Small intestine (tissue), 7 donors: ENCODE measurements at regions not wholly inside any gene's neighbourhood (a gene's known extent, or its start where the extent isn't known, plus 50 kb on each side); places are given as distances from the start of the nearest gene placed in this dataset.

Experiments
- DNase-seq, 2 donors: peaks; one replicate each; pipeline versions ENCODE4 v3.0.0 to v3.0.0-alpha.2; 2013
- FAIRE-seq: peaks from 2 replicates; lab custom pipeline; 2012; peaks lifted over from hg19 to GRCh38; lab: Jason Lieb, UNC
- H3K27ac ChIP-seq, 3 donors: one replicate each; pipeline ENCODE4 v1.5.1; 2013; ENCODE audit warnings: low read length in 2 of 3, mild to moderate bottlenecking in 2 of 3, control low read depth in 1 of 3, inconsistent platforms in 1 of 3, low read depth in 1 of 3, moderate library complexity in 1 of 3
- H3K27me3 ChIP-seq, 3 donors: one replicate each; pipeline ENCODE4 v1.6.1; 2013; ENCODE audit warnings: low read length in 3 of 3, inconsistent platforms in 1 of 3; ENCODE audit not compliant: control insufficient read depth in 3 of 3, insufficient read depth in 3 of 3
- H3K36me3 ChIP-seq, 3 donors: one replicate each; pipeline ENCODE4 v1.6.1; 2013; ENCODE audit warnings: low read length in 3 of 3, inconsistent platforms in 1 of 3, low read depth in 1 of 3, mild to moderate bottlenecking in 1 of 3, moderate library complexity in 1 of 3; ENCODE audit not compliant: control insufficient read depth in 3 of 3, insufficient read depth in 2 of 3
- H3K4me1 ChIP-seq, 3 donors: one replicate each; pipeline ENCODE4 v1.6.1; 2013; ENCODE audit warnings: low read length in 2 of 3, inconsistent platforms in 1 of 3, low read depth in 1 of 3, mild to moderate bottlenecking in 1 of 3, moderate library complexity in 1 of 3; ENCODE audit not compliant: control insufficient read depth in 3 of 3, insufficient read depth in 2 of 3
- H3K4me3 ChIP-seq, 3 donors: one replicate each; pipeline ENCODE4 v1.5.1; 2013; ENCODE audit warnings: low read length in 3 of 3, control low read depth in 1 of 3, inconsistent platforms in 1 of 3, low read depth in 1 of 3, mild to moderate bottlenecking in 1 of 3, moderate library complexity in 1 of 3
- H3K9me3 ChIP-seq, 2 donors: one replicate each; pipeline ENCODE4 v1.6.1; 2013; ENCODE audit warnings: low read depth in 1 of 2, low read length in 1 of 2; ENCODE audit not compliant: control insufficient read depth in 2 of 2, insufficient read depth in 1 of 2
- WGBS, 3 donors: extraction: QIAGEN DNeasy Blood & Tissue Kit; methylation state at CpG; one replicate each; pipeline ENCODE4 v1.1.7; 2013; 5-methylcytosine and 5-hydroxymethylcytosine counted together
- donor health status: healthy with polysubstance abuse.
- donor health status: control.
- donor health status: control.
- donor health status: Bipolar disorder and iron deficiency.
- donor health status: healthy.

GRCh38 chr4:187270154-187270553, 546.5 kb upstream of the FAT1 start:
- WGBS, 3 donors, result 38 to 45% (median 39%) methylated on average over 3 of the region's 3 CpGs

GRCh38 chr4:187271848-187272247, 548.2 kb upstream of the FAT1 start:
- FAIRE-seq (no peak), DNase-seq (no peak)
- Histone ChIP-seq H3K9me3 (no peaks in the 10 kb centered on the region), H3K27ac (no peak overlapping the region), H3K4me1 (no peaks in the 10 kb centered on the region), H3K4me3 (no peak overlapping the region), H3K36me3 (no peaks in the 10 kb centered on the region), H3K27me3 (peaks cover 0 to 2% (median 0%) of the 10 kb centered on the region in 3 donors)
- 84 to 94% (median 86%) methylated on average over 2 of the region's 2 CpGs for WGBS, 3 donors

More at GRCh38 chr4:187270154-187270553, 546.5 kb upstream of the FAT1 start:
- H3K4me3 ChIP-seq, result no peak overlapping the region
- H3K27me3 ChIP-seq, result peaks cover 0 to 2% (median 0%) of the 10 kb centered on the region in 3 donors
- no peaks in the 10 kb centered on the region for H3K36me3 ChIP-seq
- FAIRE-seq (no peak), DNase-seq (no peak)
- no peaks in the 10 kb centered on the region for H3K9me3 ChIP-seq
- H3K4me1 ChIP-seq, result no peaks in the 10 kb centered on the region
- no peak overlapping the region for H3K27ac ChIP-seq

GRCh38 chr4:187274153-187274552, 550.5 kb upstream of the FAT1 start:
- Histone ChIP-seq H3K36me3 (no peaks in the 10 kb centered on the region), H3K4me1 (no peaks in the 10 kb centered on the region), H3K27ac (no peak overlapping the region), H3K27me3 (no peaks in the 10 kb centered on the region), H3K9me3 (no peaks in the 10 kb centered on the region), H3K4me3 (no peak overlapping the region)
- no peak for FAIRE-seq
- DNase-seq, result no peak
- WGBS, 3 donors, result 60 to 73% (median 69%) methylated on average over 2 of the region's 2 CpGs

- WGBS, 3 donors, result 46 to 57% (median 49%) methylated on average over 7 of the region's 7 CpGs
- H3K27me3 ChIP-seq, result no peaks in the 10 kb centered on the region
Observed at GRCh38 chr4:187276736-187277408, 553.2 kb upstream of the FAT1 start.

GRCh38 chr4:187283201-187283955, 559.7 kb upstream of the FAT1 start:
- no peak overlapping the region for H3K4me3 ChIP-seq
- no peak overlapping the region for H3K27ac ChIP-seq
- WGBS, 3 donors, result 40 to 46% (median 46%) methylated on average over 10 of the region's 10 CpGs
- no peak for DNase-seq
- H3K27me3 ChIP-seq, result no peaks in the 10 kb centered on the region
- H3K36me3 ChIP-seq, result no peaks in the 10 kb centered on the region
- no peaks in the 10 kb centered on the region for H3K9me3 ChIP-seq
- H3K4me1 ChIP-seq, result no peaks in the 10 kb centered on the region
- FAIRE-seq, result no peak

More at GRCh38 chr4:187276736-187277408, 553.2 kb upstream of the FAT1 start:
- FAIRE-seq, result no peak
- Histone ChIP-seq H3K27ac (no peak overlapping the region), H3K9me3 (no peaks in the 10 kb centered on the region), H3K36me3 (no peaks in the 10 kb centered on the region), H3K4me3 (no peak overlapping the region), H3K4me1 (no peaks in the 10 kb centered on the region)
- peak in 1 of 2 donors; percentile 20 for DNase-seq

DNA sequence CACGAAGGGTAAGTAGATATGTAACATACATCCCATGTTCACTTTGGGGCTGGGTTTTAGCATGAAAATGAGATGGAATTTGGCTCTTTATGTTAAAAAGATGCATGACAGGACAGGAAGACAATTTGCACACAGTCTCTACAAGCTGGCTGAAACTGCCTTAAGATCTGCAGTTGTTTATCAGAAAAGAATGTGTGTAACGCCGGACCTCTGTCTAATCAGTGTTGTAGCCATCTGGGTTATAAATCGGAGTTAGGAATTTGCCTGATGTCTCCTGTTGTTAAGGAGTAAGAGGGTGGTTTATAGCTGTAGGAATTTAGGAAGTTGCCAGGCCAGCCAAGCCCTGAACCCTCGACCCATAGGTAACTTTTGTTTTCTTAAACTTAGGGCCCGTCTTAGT, 562.9 kb upstream of the FAT1 start:
- Histone ChIP-seq H3K27ac (no peak overlapping the region), H3K9me3 (no peaks in the 10 kb centered on the region), H3K36me3 (no peaks in the 10 kb centered on the region), H3K27me3 (no peaks in the 10 kb centered on the region), H3K4me1 (no peaks in the 10 kb centered on the region), H3K4me3 (no peak overlapping the region)
- WGBS, 3 donors, result 39 to 51% (median 50%) methylated on average over 6 of the region's 6 CpGs
- no peak for DNase-seq
- FAIRE-seq, result no peak

GRCh38 chr4:187289371-187289770, 565.7 kb upstream of the FAT1 start:
- FAIRE-seq, result no peak
- Histone ChIP-seq H3K27me3 (no peaks in the 10 kb centered on the region), H3K4me1 (no peaks in the 10 kb centered on the region), H3K4me3 (no peak overlapping the region), H3K27ac (no peak overlapping the region), H3K36me3 (no peaks in the 10 kb centered on the region), H3K9me3 (no peaks in the 10 kb centered on the region)
- DNase-seq, result no peak
- WGBS, 3 donors, result 35 to 44% (median 36%) methylated on average over 2 of the region's 2 CpGs

DNA sequence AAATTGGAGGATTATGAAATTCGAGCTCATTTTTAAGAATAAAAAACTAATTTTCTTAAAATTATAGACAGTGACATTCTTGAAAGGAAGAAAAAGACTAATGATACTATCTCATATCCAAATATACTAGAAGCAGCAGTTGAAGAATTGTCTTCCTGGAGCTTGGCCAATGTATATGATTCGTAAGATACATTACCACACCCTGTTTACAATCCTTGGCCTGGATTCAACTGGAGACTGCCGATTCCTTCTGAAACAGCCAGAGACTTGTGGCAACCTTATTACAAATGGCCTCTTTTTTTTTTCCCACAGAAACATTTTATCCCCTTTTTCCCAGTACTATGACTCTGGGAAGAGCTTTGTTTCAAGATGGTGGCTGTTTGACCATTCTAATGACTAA, 571.2 kb upstream of the FAT1 start:
- no peaks in the 10 kb centered on the region for H3K36me3 ChIP-seq
- WGBS, 3 donors, result 22 to 48% (median 42%) methylated on average over 3 of the region's 3 CpGs
- FAIRE-seq, result no peak
- peak in 1 of 2 donors; percentile 61 for DNase-seq
- H3K9me3 ChIP-seq, result peaks cover 0 to 10% of the 10 kb centered on the region in 2 donors
- no peaks in the 10 kb centered on the region for H3K4me1 ChIP-seq
- H3K4me3 ChIP-seq, result no peak overlapping the region
- no peaks in the 10 kb centered on the region for H3K27me3 ChIP-seq
- H3K27ac ChIP-seq, result no peak overlapping the region
